Stimulated activated CD4-positive, alpha-beta T cell treated with anti-CD3 and anti-CD28 coated beads, TNF-alpha, amount 100 ng/mL, for 1 hour (primary cell): ENCODE measurements at regions not wholly inside any gene's neighbourhood (a gene's known extent, or its start where the extent isn't known, plus 50 kb on each side); places are given as distances from the start of the nearest gene placed in this dataset.

Experiments
- DNase-seq, 3 donors: peaks; one replicate each; pipeline ENCODE4 v3.0.0-alpha.2; 2020; ENCODE audit warnings: low read depth in 3 of 3, low spot score in 1 of 3

GRCh38 chr2:16466133-16466820 lies 199.4 kb downstream of the CYRIA start:
- no peak for DNase-seq

DNA sequence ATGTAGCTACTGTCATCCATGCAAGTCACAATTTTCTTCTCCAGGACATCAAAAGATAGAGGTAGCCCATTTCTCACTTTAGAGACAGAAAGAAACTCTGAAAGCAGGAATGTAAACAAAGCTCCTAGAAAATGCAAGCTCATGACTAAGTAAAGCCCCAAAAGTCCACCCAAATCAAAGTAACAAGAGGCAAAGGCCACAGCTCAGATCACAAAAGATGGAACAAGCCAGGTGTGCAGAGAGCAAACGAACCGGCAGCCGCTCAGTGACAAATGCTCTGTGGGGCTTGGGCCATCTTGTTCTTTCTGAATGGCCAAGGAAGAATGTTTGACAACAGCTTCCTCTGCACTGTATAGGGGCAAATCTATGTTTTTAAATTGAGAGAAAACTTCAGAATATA lies 201.0 kb downstream of the CYRIA start:
- no peak for DNase-seq

DNA sequence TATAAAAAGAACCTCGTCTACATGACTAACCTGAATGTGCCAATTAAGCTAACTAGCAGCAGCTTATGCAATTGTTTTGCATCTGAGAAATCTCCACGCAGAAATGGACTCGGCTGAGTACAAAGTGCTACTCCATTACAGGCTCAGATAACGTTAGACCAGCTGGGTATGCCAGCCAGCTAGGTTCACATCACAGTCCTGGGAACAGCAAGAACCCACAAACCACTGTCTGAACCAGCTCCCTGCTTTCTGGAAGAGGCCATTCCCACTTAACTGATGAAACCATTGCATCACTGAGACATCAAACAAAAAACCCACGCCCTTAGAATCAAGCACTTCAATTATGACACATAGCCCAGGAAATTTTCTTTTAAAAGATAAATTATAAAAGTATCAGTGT lies 202.7 kb downstream of the CYRIA start:
- no peak for DNase-seq

DNA sequence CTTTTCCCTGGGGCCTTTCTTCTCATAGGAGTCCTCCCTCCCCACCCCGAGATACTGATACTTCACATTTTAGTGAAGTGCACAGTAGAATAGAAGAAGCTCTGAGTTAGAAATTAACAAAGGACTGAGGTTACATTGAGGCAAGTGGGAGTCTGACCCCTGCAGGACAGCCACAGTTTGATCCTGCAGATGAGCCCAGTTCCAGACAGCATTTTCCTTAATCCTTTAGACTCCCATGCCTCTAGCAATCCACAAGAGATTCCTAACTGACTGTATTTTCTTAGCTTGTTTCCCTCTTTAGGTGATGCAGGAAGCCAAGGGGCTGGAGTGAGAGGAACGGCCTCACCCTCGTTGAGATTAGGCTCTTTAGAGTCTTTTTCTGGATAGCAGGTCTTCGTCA lies 204.0 kb downstream of the CYRIA start:
- DNase-seq, result no peak

DNA sequence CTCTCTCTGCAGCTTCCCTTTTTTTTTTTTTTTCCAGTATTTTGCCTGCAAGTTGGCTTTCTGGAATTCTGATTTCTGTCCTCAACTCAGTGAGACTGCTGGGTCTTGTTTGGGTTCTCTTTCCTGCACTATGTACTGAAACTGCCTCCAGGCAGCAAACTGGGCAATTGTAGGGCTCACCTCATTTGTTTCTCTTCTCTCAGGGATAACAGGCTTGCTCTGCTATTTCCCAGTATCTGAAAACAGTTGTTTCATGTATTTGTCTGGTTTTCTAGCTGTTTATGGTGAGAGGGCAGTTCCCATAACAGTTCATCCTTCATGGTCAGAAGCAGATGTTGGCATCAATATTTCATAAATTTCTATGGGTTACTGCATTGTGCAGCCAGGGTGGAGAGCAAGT lies 206.0 kb downstream of the CYRIA start:
- DNase-seq, result no peak

- no peak for DNase-seq
These were observed 211.0 kb downstream of the CYRIA start for GRCh38 chr2:16454621-16455020.

- DNase-seq, result no peak
These were observed 213.5 kb downstream of the CYRIA start for GRCh38 chr2:16452123-16452522.

DNA sequence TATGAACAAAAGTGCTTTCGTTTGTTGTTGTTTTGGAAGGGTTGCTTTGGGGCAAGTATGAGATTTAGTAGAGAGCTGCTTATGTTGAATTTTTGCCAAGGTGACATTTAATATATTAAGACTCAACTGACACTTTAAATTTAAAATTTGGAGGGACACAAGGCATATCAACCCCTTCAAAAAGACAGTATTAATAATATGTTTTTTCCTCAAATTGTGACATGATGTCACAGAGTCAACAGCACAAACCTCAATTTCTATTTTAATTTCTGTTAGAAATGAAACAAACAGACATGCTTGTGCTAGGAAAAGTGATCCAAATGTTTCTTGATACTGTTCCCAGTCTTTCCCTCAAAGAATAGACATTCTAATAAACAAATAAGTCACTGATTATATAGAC lies 218.9 kb downstream of the CYRIA start:
- DNase-seq, result no peak

DNA sequence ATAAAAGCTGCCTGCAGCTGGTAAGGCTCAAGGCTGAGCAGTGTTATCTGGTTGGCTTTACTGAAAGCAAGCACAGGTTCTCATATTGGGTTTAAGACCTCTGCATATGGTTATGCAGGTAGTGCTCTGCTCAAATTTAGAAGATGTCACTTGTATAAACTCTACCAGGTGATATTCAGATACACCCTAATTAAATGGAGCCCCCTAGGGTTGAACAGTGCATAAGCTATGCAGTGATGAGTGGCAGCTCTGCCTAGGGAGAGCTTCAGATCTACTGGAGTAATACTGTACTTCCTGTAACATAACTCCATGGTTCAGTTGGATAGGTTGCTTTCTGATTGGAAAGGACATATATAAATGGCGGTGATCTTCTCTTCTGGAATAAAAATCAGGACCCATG lies 222.7 kb downstream of the CYRIA start:
- DNase-seq, result no peak

DNA sequence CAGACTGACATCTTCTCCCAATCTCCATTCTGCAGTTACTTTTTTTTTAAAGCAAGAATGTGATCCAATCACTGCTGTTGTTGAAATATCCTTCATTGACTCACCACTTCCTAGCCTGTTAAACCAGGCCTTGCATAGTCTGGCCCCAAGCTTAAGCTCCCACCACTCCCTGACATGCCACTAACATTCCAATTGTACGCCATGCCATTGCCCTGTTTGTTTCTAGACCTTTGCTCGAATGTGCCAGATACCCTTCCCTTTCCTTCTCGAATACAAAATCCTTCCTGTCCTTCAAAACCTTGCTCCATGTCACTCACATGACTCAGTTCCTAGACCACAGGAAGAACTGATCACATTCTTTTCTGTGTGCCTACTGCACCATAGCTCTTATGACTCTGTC lies 224.2 kb downstream of the CYRIA start:
- DNase-seq, result no peak

GRCh38 chr2:16440898-16441297 lies 224.7 kb downstream of the CYRIA start:
- DNase-seq, result no peak

GRCh38 chr2:16438613-16439321 lies 226.9 kb downstream of the CYRIA start:
- DNase-seq, result no peak

DNA sequence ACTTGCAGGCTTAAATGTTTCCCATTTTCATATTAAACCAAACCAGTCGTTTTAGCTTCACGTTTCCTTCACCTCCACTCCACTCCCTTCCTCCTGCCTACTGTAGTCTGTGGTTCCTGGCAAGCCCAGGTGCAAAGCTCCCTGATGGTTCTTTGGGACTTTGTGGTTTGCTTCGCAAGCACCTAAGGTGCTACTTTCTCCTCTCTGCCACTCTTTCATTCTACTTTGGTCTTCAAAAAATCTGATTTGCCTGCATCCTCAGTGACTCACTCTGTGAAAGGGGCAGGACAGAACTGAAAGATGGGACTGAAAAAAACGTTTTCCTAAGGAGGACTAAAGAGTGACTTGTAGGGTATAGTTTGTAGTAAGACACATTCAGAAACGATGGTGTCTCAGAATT lies 228.4 kb downstream of the CYRIA start:
- no peak for DNase-seq

- DNase-seq, result no peak
These were observed 231.2 kb downstream of the CYRIA start for GRCh38 chr2:16434393-16434792.

DNA sequence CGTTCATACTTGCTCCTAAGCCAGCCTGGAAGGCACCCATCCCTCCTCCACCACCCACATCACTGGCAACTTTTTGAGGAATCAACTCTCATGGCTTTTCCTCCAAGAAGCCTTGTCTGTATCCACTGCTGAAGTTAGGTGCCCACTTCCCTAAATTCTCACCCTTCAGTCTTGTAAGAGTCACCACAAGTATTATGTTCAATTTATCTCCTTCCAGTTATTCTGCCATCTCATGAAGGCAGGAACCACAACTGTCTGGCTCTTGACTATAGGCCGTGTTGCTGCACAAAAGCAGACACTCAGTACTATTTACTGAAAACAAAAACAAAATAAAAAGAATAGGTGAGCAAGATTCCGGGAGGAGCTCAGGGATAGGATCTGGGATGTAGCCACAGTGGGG lies 234.8 kb downstream of the CYRIA start:
- no peak for DNase-seq

- DNase-seq, result no peak
These were observed 236.0 kb downstream of the CYRIA start for GRCh38 chr2:16429431-16430145.

DNA sequence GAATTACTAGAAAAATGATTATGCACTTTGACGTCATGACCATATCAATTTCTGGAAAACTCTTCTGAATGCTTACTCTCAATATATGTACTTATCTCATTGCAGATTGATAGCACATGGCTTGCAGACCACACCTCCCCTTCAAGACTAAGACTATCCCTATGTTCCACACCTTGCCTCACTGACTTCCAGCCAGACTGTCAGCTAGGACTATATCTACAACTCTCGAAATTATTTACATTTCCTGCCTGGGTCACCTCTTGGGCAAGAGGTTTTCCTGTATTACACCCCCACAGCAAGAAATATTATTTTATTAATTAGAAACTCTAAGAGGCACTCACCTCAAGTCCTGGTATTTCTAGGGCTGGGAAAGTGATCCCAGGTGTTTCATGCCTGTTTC lies 236.6 kb downstream of the CYRIA start:
- no peak for DNase-seq

GRCh38 chr2:16425462-16426336 lies 239.9 kb downstream of the CYRIA start:
- no peak for DNase-seq

- DNase-seq, result no peak
These were observed 245.2 kb downstream of the CYRIA start for GRCh38 chr2:16420421-16420820.

GRCh38 chr2:16417726-16418125 lies 247.9 kb downstream of the CYRIA start:
- DNase-seq, result no peak

DNA sequence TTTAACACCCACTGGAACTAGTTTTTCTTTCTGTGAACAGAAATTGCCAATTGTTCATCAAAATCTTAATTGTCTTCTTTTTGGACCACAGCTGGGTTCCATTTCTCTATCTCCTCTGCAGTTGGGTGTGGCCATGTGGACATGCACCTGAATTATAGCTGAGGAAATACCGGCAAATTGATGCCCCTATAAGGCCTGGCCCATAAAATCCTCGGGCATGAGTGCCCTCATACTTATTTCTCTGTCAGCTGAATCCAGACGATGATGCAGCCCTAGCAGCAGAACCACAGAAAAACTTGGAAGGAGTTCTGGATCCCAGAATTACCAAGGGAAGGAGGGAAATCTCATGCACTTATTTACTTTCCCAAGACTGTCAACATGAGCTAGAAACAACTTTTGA lies 249.0 kb downstream of the CYRIA start:
- no peak for DNase-seq
